Endothelial cell of umbilical vein (primary cell): ENCODE measurements at regions not wholly inside any gene's neighbourhood (a gene's known extent, or its start where the extent isn't known, plus 50 kb on each side); places are given as distances from the start of the nearest gene placed in this dataset.

Experiments
- BruUV-seq: library from RNA; stranded (reverse); fragments of 400-500 nt; replicated peaks from 2 replicates; lab custom pipeline; 2021; lab: Mats Ljungman, UMichigan
- CTCF ChIA-PET: fragments of 300-600, 350-600 bp; sonication (Branson Sonifier 250); formaldehyde crosslinking; loops from one replicate; lab custom pipeline; 2021; ENCODE audit warnings: antibody characterized with exemption, inconsistent platforms; lab: Charles Lee
- POLR2A ChIA-PET: fragments of 300-600, 350-600 bp; sonication (Branson Sonifier 250); formaldehyde crosslinking; loops from one replicate; lab custom pipeline; 2021; ENCODE audit warnings: antibody characterized with exemption, inconsistent platforms; lab: Charles Lee
- DNase-seq: peaks from one replicate; pipeline ENCODE4 v3.0.0-alpha.2; 2011; ENCODE audit warnings: low read depth, low spot score
- FAIRE-seq: peaks from 2 replicates; lab custom pipeline; 2011; peaks lifted over from hg19 to GRCh38; lab: Jason Lieb, UNC
- H2AFZ ChIP-seq: 2 replicates; pipeline ENCODE4 v1.6.0; 2012; ENCODE audit warnings: low read depth, low read length, control low read depth, inconsistent platforms
- H3K27ac ChIP-seq: 2 replicates; pipeline ENCODE4 v1.5.1; 2011; ENCODE audit warnings: low read depth, mild to moderate bottlenecking, control low read depth, low read length, moderate library complexity; ENCODE audit not compliant: insufficient read depth
- H3K27me3 ChIP-seq, 2 experiments: 2 replicates each; pipeline versions ENCODE4 v1.6.0 to v1.6.1; 2011; ENCODE audit warnings: low read length in 2 of 2, mixed read lengths in 1 of 2; ENCODE audit not compliant: control insufficient read depth in 2 of 2, insufficient read depth in 2 of 2
- H3K36me3 ChIP-seq, 2 experiments: 2 replicates in 1 of 2; 3 replicates in 1 of 2; pipeline ENCODE4 v1.5.1; 2011; ENCODE audit warnings: low read length in 2 of 2, mild to moderate bottlenecking in 1 of 2, moderate library complexity in 1 of 2; ENCODE audit not compliant: control insufficient read depth in 2 of 2, insufficient read depth in 2 of 2; ENCODE audit errors: extremely low read depth in 1 of 2
- H3K4me1 ChIP-seq: 3 replicates; pipeline ENCODE4 v1.5.1; 2011; ENCODE audit warnings: mild to moderate bottlenecking, low read length; ENCODE audit not compliant: control insufficient read depth, insufficient read depth; ENCODE audit errors: extremely low read depth
- H3K4me2 ChIP-seq: 2 replicates; pipeline ENCODE4 v1.6.1; 2011; ENCODE audit warnings: low read length, control low read depth, mixed read lengths; ENCODE audit not compliant: insufficient read depth
- H3K4me3 ChIP-seq, 3 experiments: fragments of 200-600 bp in 1 of 3; sonication (generic), shearing (Covaris generic) in 1 of 3; replicated peaks in 1 of 3; 2 replicates each; pipeline ENCODE4 v1.5.1; 2011 to 2016; ENCODE audit warnings: control low read depth in 3 of 3, low read length in 3 of 3, mild to moderate bottlenecking in 2 of 3, inconsistent platforms in 1 of 3, low read depth in 1 of 3, moderate library complexity in 1 of 3; ENCODE audit not compliant: insufficient read depth in 1 of 3
- H3K79me2 ChIP-seq: 2 replicates; pipeline ENCODE4 v1.6.0; 2012; ENCODE audit warnings: low read length, inconsistent platforms; ENCODE audit not compliant: control insufficient read depth, insufficient read depth
- H3K9ac ChIP-seq: replicated peaks from 2 replicates; pipeline ENCODE3; 2011; ENCODE audit warnings: low read length, control low read depth; ENCODE audit not compliant: insufficient read depth; ENCODE audit errors: extremely low read depth
- H3K9me1 ChIP-seq: replicated peaks from 3 replicates; pipeline ENCODE4 v1.6.0; 2011; ENCODE audit warnings: mild to moderate bottlenecking, low read length; ENCODE audit not compliant: control insufficient read depth, insufficient read depth; ENCODE audit errors: extremely low read depth
- H3K9me3 ChIP-seq: replicated peaks from 2 replicates; pipeline ENCODE4 v1.5.1; 2012; ENCODE audit warnings: low read length, inconsistent platforms; ENCODE audit not compliant: control insufficient read depth, insufficient read depth
- H4K20me1 ChIP-seq: replicated peaks from 2 replicates; pipeline ENCODE3; 2011; ENCODE audit warnings: mild to moderate bottlenecking, low read length; ENCODE audit not compliant: control insufficient read depth, insufficient read depth; ENCODE audit errors: extremely low read depth
- EZH2 ChIP-seq: IDR thresholded peaks from 2 replicates; pipeline ENCODE4 v1.6.1; 2012; ENCODE audit warnings: borderline replicate concordance, low read depth, mild to moderate bottlenecking, moderate library complexity, low read length, inconsistent platforms; ENCODE audit not compliant: severe bottlenecking
- FOS ChIP-seq: IDR thresholded peaks from 2 replicates; pipeline ENCODE4 v1.6.1; 2011; ENCODE audit warnings: mild to moderate bottlenecking, low read length, moderate library complexity, borderline replicate concordance; ENCODE audit not compliant: insufficient read depth
- GATA2 ChIP-seq: IDR thresholded peaks from 2 replicates; pipeline ENCODE4 v1.7.0; 2011; ENCODE audit warnings: low read depth, mild to moderate bottlenecking, moderate library complexity, mixed read lengths, low read length; ENCODE audit not compliant: insufficient read length, insufficient read depth
- JUN ChIP-seq: IDR thresholded peaks from 2 replicates; pipeline ENCODE4 v1.6.1; 2011; ENCODE audit warnings: borderline replicate concordance, low read depth; ENCODE audit not compliant: insufficient read length, insufficient read depth
- MYC ChIP-seq: IDR thresholded peaks from one replicate; pipeline ENCODE4 v1.6.1; 2011; ENCODE audit warnings: mild to moderate bottlenecking, low read depth, low read length
- POLR2A ChIP-seq: IDR thresholded peaks from 2 replicates; pipeline ENCODE4 v1.6.1; 2012; ENCODE audit warnings: low read depth, mild to moderate bottlenecking, control low read depth, low read length
- POLR2AphosphoS5 ChIP-seq: IDR thresholded peaks from 2 replicates; pipeline ENCODE4 v1.6.1; 2012; ENCODE audit warnings: low read depth, mild to moderate bottlenecking, control low read depth, low read length, moderate library complexity; ENCODE audit not compliant: insufficient read depth
- dilution Hi-C: fragments of 300-500 bp; cut with MboI; formaldehyde crosslinking; loops from one replicate; pipeline ENCODE4 v1.15.0; 2019; ENCODE audit warnings: low sequenced_read_pairs; ENCODE audit not compliant: extremely low pct_ligation_motif_present
- intact Hi-C: fragments of 100-400 bp; cut with micrococcal nuclease; formaldehyde crosslinking; loops from one replicate; pipeline ENCODE4 v1.10.0; 2022
- TF ChIP-seq, protein P1 (sequence below): IDR thresholded peaks from 2 replicates; pipeline ENCODE4 v1.6.1; 2011; ENCODE audit not compliant: insufficient read depth, insufficient read length
- TF ChIP-seq, protein P2 (sequence below), 2 donors: IDR thresholded peaks; 1 replicate in 1 of 2; 2 replicates in 1 of 2; pipeline ENCODE4 v1.5.1; 2011; ENCODE audit warnings: low read length in 2 of 2, mild to moderate bottlenecking in 2 of 2, moderate library complexity in 2 of 2, control low read depth in 1 of 2, inconsistent platforms in 1 of 2, low read depth in 1 of 2; ENCODE audit not compliant: insufficient read depth in 1 of 2; ENCODE audit errors: extremely low read depth in 1 of 2

DNA sequence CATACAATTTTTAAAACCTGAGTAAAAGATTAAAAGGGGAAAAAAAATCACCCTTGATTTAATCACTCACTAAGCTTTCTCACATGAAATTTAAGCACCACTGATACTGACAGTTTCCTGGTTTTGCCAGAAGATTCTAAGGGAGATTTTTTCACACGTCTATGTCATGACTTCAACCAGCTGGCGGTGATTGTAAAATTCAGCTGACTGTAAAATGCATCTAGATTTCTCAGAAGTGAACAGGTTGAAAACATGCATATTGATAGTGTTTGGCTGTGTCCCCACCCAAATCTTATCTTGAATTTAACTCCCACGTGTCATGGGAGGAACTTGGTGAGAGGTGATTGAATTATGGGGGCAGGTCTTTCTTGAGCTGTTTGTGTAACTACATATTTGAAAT is 566.8 kb downstream of the PCDH18 start:
- Histone ChIP-seq H3K9me3 (no peaks in the 10 kb centered on the region), H3K27me3 (no peaks in the 10 kb centered on the region), H3K9me1 (no peaks in the 10 kb centered on the region), H3K4me2 (no peak overlapping the region), H2AFZ (no peak overlapping the region), H3K9ac (no peak overlapping the region), H3K36me3 (no peaks in the 10 kb centered on the region), H3K4me3 (no peak overlapping the region), H3K27ac (no peak overlapping the region), H4K20me1 (no peaks in the 10 kb centered on the region), H3K79me2 (no peaks in the 10 kb centered on the region), H3K4me1 (no peaks in the 10 kb centered on the region)
- ChIA-PET POLR2A (no interaction called here), CTCF (no interaction called here)
- intact Hi-C loops (no loop called here), dilution Hi-C loops (no loop called here)
- TF ChIP-seq, protein P1, sequence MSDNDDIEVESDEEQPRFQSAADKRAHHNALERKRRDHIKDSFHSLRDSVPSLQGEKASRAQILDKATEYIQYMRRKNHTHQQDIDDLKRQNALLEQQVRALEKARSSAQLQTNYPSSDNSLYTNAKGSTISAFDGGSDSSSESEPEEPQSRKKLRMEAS = no peak
- TF ChIP-seq POLR2A = no peak
- TF ChIP-seq JUN = no peak
- TF ChIP-seq POLR2AphosphoS5 = no peak
- TF ChIP-seq GATA2 = no peak
- TF ChIP-seq MYC = no peak
- no peak for TF ChIP-seq EZH2
- no peak for TF ChIP-seq FOS
- TF ChIP-seq, protein P2, sequence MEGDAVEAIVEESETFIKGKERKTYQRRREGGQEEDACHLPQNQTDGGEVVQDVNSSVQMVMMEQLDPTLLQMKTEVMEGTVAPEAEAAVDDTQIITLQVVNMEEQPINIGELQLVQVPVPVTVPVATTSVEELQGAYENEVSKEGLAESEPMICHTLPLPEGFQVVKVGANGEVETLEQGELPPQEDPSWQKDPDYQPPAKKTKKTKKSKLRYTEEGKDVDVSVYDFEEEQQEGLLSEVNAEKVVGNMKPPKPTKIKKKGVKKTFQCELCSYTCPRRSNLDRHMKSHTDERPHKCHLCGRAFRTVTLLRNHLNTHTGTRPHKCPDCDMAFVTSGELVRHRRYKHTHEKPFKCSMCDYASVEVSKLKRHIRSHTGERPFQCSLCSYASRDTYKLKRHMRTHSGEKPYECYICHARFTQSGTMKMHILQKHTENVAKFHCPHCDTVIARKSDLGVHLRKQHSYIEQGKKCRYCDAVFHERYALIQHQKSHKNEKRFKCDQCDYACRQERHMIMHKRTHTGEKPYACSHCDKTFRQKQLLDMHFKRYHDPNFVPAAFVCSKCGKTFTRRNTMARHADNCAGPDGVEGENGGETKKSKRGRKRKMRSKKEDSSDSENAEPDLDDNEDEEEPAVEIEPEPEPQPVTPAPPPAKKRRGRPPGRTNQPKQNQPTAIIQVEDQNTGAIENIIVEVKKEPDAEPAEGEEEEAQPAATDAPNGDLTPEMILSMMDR (IDR thresholded peaks at IDR 0.05; ENCODE audit: extremely low read depth in 1 of 2, insufficient read depth in 1 of 2, low read depth in 1 of 2, low read length in 2 of 2) = no peak
- BruUV-seq = no TSS peak
- DNase-seq = no peak
- no peak for FAIRE-seq
